GM18511 (cell line): ENCODE measurements at regions not wholly inside any gene's neighbourhood (a gene's known extent, or its start where the extent isn't known, plus 50 kb on each side); places are given as distances from the start of the nearest gene placed in this dataset.

Experiments used
- ATAC-seq: cut with Tn5 transposase; IDR thresholded peaks from one replicate; pipeline ENCODE4 v1.9.1; 2021; ENCODE audit warnings: mild to moderate bottlenecking, moderate library complexity; ENCODE audit not compliant: unreplicated experiment

GRCh38 chr20:48468571-48468970, 359.2 kb downstream of the PREX1 start:
- no peak for ATAC-seq

GRCh38 chr20:48467622-48468021, 360.2 kb downstream of the PREX1 start:
- ATAC-seq = no peak

- ATAC-seq = no peak
Measured at GRCh38 chr20:48465271-48465670, 362.5 kb downstream of the PREX1 start.

GRCh38 chr20:48463916-48464315, 363.9 kb downstream of the PREX1 start:
- ATAC-seq = no peak

- ATAC-seq = no peak
Measured at GRCh38 chr20:48463096-48463720, 364.6 kb downstream of the PREX1 start.

- no peak for ATAC-seq
Measured at GRCh38 chr20:48461735-48462119, 366.1 kb downstream of the PREX1 start.

- no peak for ATAC-seq
Measured at GRCh38 chr20:48461091-48461734, 366.6 kb downstream of the PREX1 start.

GRCh38 chr20:48460681-48461080, 367.1 kb downstream of the PREX1 start:
- no peak for ATAC-seq

GRCh38 chr20:48459722-48460395, 367.9 kb downstream of the PREX1 start:
- ATAC-seq = no peak

- no peak for ATAC-seq
Measured at GRCh38 chr20:48458601-48459385, 369.0 kb downstream of the PREX1 start.

GRCh38 chr20:48458003-48458377, 369.8 kb downstream of the PREX1 start:
- no peak for ATAC-seq

GRCh38 chr20:48457193-48458002, 370.4 kb downstream of the PREX1 start:
- peak; percentile 40 for ATAC-seq

- peak; percentile 70 for ATAC-seq
Measured at GRCh38 chr20:48456366-48457192, 371.2 kb downstream of the PREX1 start.

- ATAC-seq = no peak
Measured at GRCh38 chr20:48455651-48456365, 372.0 kb downstream of the PREX1 start.

- ATAC-seq = no peak
Measured at GRCh38 chr20:48454671-48455490, 372.9 kb downstream of the PREX1 start.

- ATAC-seq = no peak
Measured at GRCh38 chr20:48453477-48454093, 374.2 kb downstream of the PREX1 start.

- no peak for ATAC-seq
Measured at GRCh38 chr20:48451401-48451800, 376.4 kb downstream of the PREX1 start.
